ENCODE measurements at regions not wholly inside any gene's neighbourhood (a gene's known extent, or its start where the extent isn't known, plus 50 kb on each side); places are given as distances from the start of the nearest gene placed in this dataset.

GRCh38 chr18:2466978-2467377, 104.3 kb downstream of the METTL4 start:
- TF ChIP-seq, protein P1, sequence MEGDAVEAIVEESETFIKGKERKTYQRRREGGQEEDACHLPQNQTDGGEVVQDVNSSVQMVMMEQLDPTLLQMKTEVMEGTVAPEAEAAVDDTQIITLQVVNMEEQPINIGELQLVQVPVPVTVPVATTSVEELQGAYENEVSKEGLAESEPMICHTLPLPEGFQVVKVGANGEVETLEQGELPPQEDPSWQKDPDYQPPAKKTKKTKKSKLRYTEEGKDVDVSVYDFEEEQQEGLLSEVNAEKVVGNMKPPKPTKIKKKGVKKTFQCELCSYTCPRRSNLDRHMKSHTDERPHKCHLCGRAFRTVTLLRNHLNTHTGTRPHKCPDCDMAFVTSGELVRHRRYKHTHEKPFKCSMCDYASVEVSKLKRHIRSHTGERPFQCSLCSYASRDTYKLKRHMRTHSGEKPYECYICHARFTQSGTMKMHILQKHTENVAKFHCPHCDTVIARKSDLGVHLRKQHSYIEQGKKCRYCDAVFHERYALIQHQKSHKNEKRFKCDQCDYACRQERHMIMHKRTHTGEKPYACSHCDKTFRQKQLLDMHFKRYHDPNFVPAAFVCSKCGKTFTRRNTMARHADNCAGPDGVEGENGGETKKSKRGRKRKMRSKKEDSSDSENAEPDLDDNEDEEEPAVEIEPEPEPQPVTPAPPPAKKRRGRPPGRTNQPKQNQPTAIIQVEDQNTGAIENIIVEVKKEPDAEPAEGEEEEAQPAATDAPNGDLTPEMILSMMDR (IDR thresholded peaks at IDR 0.05; ENCODE audit: extremely low read depth, insufficient read depth, missing control alignments), result no peak
- no peak for DNase-seq (ENCODE audit: low spot score)
- in situ Hi-C loops (cut with MboI; ENCODE audit: low pct_unique_long_range_greater_than_20kb, low sequenced_read_pairs, unreplicated experiment), result no loop called here

- TF ChIP-seq, protein P1 (IDR thresholded peaks at IDR 0.05; ENCODE audit: extremely low read depth, insufficient read depth, missing control alignments), result no peak
- DNase-seq (ENCODE audit: low spot score), result no peak
- in situ Hi-C loops (cut with MboI; ENCODE audit: low pct_unique_long_range_greater_than_20kb, low sequenced_read_pairs, unreplicated experiment), result no loop called here
These were observed 103.3 kb downstream of the METTL4 start for GRCh38 chr18:2468051-2468450.

DNA sequence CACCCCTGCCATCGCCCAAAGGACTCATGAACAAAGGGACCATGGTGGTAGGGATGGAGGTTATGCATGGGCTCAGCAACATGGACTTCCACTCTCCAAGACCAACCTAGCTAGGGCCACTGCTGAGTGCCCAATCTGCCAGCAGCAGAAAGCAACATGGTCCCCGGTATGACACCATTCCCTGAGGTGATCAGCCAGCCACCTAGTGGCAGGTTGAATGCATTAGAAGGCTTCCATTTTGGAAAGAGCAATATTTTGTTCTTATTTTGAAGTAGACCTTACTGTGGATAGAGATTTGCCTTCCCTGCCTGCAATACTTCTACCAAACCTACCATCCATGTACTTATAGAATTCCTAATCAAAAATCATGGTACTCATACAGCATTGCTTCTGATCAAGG, 99.8 kb downstream of the METTL4 start:
- DNase-seq (ENCODE audit: low spot score), result no peak
- in situ Hi-C loops (cut with MboI; ENCODE audit: low pct_unique_long_range_greater_than_20kb, low sequenced_read_pairs, unreplicated experiment), result no loop called here
- TF ChIP-seq, protein P1 (IDR thresholded peaks at IDR 0.05; ENCODE audit: extremely low read depth, insufficient read depth, missing control alignments), result peak; percentile 8

DNA sequence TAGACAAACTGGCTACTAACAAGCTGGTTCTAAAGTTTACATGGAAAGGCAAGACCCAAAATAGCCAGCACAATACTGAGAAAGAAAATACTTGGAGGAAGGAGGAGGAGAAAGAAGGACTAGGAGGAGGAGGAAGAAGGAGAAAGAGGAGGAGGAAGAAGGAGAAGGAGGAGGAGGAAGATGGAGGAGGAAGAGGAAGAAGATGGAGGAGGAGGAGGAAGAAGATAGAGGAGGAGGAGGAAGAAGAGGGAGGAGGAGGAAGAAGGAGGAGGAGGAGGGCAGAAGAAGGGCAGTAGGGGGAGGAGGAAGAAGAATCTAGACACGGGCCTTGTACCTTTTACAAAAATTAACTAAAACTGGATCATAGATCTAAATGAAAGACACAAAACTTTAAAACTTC, 92.6 kb downstream of the METTL4 start:
- in situ Hi-C loops (cut with MboI; ENCODE audit: low pct_unique_long_range_greater_than_20kb, low sequenced_read_pairs, unreplicated experiment), result no loop called here
- TF ChIP-seq, protein P1 (IDR thresholded peaks at IDR 0.05; ENCODE audit: extremely low read depth, insufficient read depth, missing control alignments), result no peak
- DNase-seq (ENCODE audit: low spot score), result no peak

- in situ Hi-C loops (cut with MboI; ENCODE audit: low pct_unique_long_range_greater_than_20kb, low sequenced_read_pairs, unreplicated experiment), result no loop called here
- DNase-seq (ENCODE audit: low spot score), result no peak
- TF ChIP-seq, protein P1 (IDR thresholded peaks at IDR 0.05; ENCODE audit: extremely low read depth, insufficient read depth, missing control alignments), result no peak
These were observed 90.8 kb downstream of the METTL4 start for GRCh38 chr18:2480536-2480935.

DNA sequence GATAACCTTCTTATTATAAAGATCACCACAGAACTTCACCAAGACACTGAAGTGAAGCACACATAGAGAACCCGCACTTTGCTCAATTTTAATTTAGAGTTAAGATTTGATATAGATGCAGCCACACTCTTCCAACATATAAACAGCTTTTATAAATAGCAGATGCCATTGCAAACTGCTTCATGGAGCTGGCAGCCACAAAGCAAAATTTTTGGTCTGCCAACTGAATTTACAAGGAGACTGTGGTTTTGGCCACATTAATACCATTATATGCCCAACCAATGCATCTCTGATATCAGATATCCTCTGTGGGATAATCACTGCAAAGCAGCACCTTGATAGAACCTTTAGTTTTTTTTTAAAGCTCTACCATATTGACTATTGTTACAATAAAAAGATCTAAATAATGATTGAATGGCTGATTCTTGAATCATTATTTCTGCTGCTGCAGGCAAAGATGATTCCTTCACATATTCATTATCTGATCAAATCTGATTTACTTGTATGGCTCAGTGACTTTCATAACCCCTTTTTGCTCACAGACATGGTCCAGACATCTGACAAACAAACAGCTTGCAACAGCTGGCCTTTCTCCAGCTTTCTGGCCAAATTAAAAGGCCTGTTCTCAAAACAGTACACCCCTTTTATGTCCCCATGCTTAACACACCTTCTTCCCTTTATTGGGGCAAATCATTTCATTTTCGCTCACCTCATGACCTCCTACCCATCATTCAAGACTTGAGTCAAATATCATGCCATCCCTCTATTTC, 88.4 kb downstream of the METTL4 start:
- in situ Hi-C loops (cut with MboI; ENCODE audit: low pct_unique_long_range_greater_than_20kb, low sequenced_read_pairs, unreplicated experiment), result no loop called here
- TF ChIP-seq, protein P1 (IDR thresholded peaks at IDR 0.05; ENCODE audit: extremely low read depth, insufficient read depth, missing control alignments), result no peak
- no peak for DNase-seq (ENCODE audit: low spot score)

Measured in GM13977 (cell line).